Prostate gland (tissue), 2 donors: ENCODE measurements at regions not wholly inside any gene's neighbourhood (a gene's known extent, or its start where the extent isn't known, plus 50 kb on each side); places are given as distances from the start of the nearest gene placed in this dataset.

ENCODE experiments used
- DNase-seq: peaks from one replicate; pipeline ENCODE4 v3.0.0-alpha.2; 2019; ENCODE audit warnings: low spot score
- H3K27ac ChIP-seq, 2 donors: fragments of 200-600 bp; sonication (generic); 2 replicates each; pipeline ENCODE4 v1.5.1; 2017 to 2019
- H3K27me3 ChIP-seq: fragments of 200-600 bp; sonication (generic); replicated peaks from 2 replicates; pipeline ENCODE4 v1.5.1; 2019; ENCODE audit not compliant: insufficient read depth
- H3K36me3 ChIP-seq, 2 donors: fragments of 200-600 bp; sonication (generic); 1 replicate in 1 of 2; 2 replicates in 1 of 2; pipeline versions ENCODE4 v1.5.1 to v1.8.1; 2017 to 2019
- H3K4me1 ChIP-seq: fragments of 200-600 bp; sonication (generic); replicated peaks from 2 replicates; pipeline ENCODE4 v1.5.1; 2019
- H3K4me3 ChIP-seq, 2 donors: fragments of 200-600 bp; sonication (generic); 2 replicates each; pipeline ENCODE4 v1.5.1; 2017 to 2019
- H3K9me3 ChIP-seq: fragments of 200-600 bp; sonication (generic); 2 replicates; pipeline ENCODE4 v1.5.1; 2017
- POLR2A ChIP-seq: fragments of 450-650 bp; IDR thresholded peaks from one replicate; pipeline ENCODE4 v1.6.1; 2016; ENCODE audit warnings: antibody characterized with exemption, mild to moderate bottlenecking
- POLR2AphosphoS5 ChIP-seq: sonication (generic); formaldehyde crosslinking; IDR thresholded peaks from one replicate; pipeline ENCODE4 v1.6.1; 2017; ENCODE audit warnings: antibody characterized with exemption
- WGBS: methylation state at CpG from one replicate; pipeline ENCODE4 v1.1.5; 2018; 5-methylcytosine and 5-hydroxymethylcytosine counted together
- intact Hi-C: fragments of 100-400 bp; cut with DNase I; formaldehyde crosslinking; loops from one replicate; pipeline ENCODE4 v1.14.2; 2022
- TF ChIP-seq, protein P1 (sequence below), 4 experiments: fragments of 200-600 bp in 2 of 4; fragments of 450-650 bp in 2 of 4; sonication (generic) in 2 of 4; IDR thresholded peaks; 1 replicate in 3 of 4; 2 replicates in 1 of 4; pipeline ENCODE4 v1.5.1; 2016 to 2019; ENCODE audit warnings: antibody characterized with exemption in 4 of 4, mild to moderate bottlenecking in 2 of 4, moderate library complexity in 2 of 4

DNA sequence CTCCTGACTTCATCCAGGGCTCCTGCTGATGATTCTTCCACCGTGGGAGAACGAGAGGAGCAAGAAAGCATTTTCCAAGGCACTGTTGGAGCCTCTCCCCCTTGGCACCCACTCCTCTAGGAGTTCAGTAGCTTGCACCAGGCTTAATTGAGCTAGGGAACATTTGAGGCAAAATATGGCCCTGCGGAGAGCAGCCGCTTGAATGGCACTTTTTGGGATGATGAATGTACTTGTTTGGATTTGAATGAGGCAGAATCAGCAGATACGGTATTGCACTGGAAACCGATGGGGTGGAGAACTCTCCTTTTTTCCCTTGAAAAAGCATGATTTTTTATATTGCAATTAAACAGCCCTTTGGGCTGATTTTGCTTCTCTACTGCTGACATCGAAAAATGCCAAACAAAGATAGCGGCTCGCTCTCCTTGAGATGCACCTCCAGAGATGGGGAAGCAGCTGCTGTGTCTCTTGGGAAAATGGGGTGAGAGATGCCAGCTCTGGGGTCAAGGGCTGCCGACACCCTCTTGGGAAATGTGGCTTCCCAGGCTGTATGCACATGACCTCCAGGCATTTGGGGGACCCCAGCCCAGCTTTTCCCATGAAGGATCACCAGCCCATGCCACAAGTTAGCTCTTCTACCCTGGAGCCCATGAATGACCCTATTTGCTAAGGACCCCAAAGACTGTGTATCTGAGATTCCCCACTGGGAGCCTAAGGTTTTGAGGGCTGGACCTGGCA is 55.4 kb upstream of the LRP8 start:
- DNase-seq = no peak
- Histone ChIP-seq H3K27ac (no peak overlapping the region), H3K4me1 (no peaks in the 10 kb centered on the region), H3K9me3 (no peaks in the 10 kb centered on the region), H3K27me3 (no peaks in the 10 kb centered on the region), H3K4me3 (no peak overlapping the region), H3K36me3 (no peaks in the 10 kb centered on the region)
- intact Hi-C loops = no loop called here
- TF ChIP-seq, protein P1, sequence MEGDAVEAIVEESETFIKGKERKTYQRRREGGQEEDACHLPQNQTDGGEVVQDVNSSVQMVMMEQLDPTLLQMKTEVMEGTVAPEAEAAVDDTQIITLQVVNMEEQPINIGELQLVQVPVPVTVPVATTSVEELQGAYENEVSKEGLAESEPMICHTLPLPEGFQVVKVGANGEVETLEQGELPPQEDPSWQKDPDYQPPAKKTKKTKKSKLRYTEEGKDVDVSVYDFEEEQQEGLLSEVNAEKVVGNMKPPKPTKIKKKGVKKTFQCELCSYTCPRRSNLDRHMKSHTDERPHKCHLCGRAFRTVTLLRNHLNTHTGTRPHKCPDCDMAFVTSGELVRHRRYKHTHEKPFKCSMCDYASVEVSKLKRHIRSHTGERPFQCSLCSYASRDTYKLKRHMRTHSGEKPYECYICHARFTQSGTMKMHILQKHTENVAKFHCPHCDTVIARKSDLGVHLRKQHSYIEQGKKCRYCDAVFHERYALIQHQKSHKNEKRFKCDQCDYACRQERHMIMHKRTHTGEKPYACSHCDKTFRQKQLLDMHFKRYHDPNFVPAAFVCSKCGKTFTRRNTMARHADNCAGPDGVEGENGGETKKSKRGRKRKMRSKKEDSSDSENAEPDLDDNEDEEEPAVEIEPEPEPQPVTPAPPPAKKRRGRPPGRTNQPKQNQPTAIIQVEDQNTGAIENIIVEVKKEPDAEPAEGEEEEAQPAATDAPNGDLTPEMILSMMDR (IDR thresholded peaks at IDR 0.05) = no peak
- TF ChIP-seq POLR2A (no peak), POLR2AphosphoS5 (no peak)
- WGBS = 82% methylated on average over 10 of the region's 10 CpGs

DNA sequence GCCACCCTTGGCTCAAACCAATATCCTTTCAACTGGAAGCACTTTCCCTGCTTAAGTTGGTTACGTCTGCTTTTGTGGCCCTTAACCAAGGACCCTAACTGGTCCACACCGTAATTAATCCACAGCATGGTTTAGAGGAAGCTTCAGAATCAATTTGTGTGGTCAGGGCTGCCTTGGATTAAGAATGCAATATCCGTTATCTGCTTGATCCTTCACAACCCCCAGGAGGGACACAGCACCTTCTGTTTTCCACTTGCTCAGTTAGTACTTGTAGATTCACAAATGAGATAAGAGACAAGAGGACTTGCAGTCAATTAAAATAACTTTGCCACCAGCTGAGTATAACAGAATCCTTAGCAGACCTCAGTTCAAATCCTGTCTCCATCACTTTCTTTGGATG is 56.9 kb upstream of the LRP8 start:
- DNase-seq = no peak
- 78% methylated on average over 3 of the region's 3 CpGs for WGBS
- Histone ChIP-seq H3K4me1 (no peaks in the 10 kb centered on the region), H3K36me3 (no peaks in the 10 kb centered on the region), H3K27me3 (no peaks in the 10 kb centered on the region), H3K9me3 (no peaks in the 10 kb centered on the region), H3K4me3 (no peak overlapping the region), H3K27ac (no peak overlapping the region)
- intact Hi-C loops = no loop called here
- TF ChIP-seq POLR2A (no peak), POLR2AphosphoS5 (no peak)
- TF ChIP-seq, protein P1 (IDR thresholded peaks at IDR 0.05) = no peak

DNA sequence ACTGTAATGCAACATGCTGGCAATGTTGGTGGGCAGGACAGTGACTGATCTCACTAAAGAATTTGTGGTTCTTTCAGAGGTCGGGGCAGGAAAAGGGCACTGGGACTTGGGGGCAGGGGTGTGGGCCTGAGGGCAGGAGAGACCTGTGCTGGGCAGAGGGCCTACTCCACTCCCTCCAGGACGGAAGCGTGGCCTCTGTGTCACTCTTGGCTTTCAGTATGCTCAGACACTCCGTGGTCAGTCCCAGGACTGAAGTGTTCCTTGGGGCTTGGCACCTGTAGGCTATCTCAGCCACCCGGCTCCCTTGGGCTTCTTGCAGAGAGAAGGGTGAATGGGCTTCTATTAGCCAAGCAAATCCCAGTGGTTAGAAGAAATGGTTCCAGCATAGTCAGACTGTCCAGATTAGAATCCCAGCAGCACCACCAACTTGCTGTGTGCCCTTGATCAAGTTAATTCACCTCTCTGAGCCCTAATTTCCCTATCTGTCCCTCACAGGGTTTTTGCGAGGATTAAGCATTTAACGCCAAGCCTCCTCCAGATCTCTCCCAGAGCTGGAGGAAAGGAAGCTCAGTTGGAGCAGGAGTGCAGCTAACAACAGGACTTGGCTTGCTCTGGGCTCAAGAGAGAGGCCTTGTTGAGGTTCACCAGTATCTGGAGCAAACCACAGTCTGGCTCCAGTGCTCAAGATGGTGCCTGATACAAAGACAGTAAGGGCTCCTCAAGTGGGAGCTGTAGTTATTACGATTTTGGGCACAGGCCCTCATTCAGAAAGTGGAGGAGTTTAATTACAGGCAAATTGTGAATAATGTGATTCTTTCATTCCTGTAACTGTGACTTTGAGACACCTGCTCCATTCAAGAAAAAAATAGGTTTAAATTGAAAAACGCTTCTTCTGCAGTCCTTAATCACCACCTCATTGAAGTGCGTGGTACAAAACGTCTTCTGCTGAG is 57.7 kb upstream of the LRP8 start:
- 75% methylated on average over 11 of the region's 11 CpGs for WGBS
- Histone ChIP-seq H3K27me3 (no peaks in the 10 kb centered on the region), H3K4me1 (peaks cover 5% of the 10 kb centered on the region), H3K27ac (no peak overlapping the region), H3K36me3 (no peaks in the 10 kb centered on the region), H3K4me3 (no peak overlapping the region), H3K9me3 (no peaks in the 10 kb centered on the region)
- TF ChIP-seq, protein P1 (IDR thresholded peaks at IDR 0.05) = no peak
- TF ChIP-seq POLR2AphosphoS5 (no peak), POLR2A (no peak)
- DNase-seq = no peak
- intact Hi-C loops = no loop called here

DNA sequence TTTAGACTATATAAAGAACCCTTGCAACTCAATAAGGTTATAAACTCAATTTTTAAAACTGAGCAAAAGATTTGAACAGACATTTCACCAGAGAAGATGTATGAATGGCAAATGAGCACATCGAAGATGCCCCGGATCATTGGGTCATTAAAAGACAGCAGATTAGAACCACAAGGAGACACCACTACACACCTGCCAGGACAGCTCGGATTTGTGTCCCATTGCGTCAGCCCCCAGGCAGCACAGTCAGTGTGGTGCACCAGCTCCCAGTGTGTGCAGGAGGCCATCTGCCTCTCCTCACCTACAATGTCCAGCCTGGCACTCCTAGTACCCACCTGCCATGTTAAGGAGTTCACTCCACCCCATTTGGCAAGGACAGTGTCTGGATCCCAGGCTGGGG is 61.1 kb upstream of the LRP8 start:
- Histone ChIP-seq H3K27me3 (no peaks in the 10 kb centered on the region), H3K9me3 (no peaks in the 10 kb centered on the region), H3K4me3 (no peak overlapping the region), H3K36me3 (no peaks in the 10 kb centered on the region), H3K4me1 (peaks cover 5% of the 10 kb centered on the region), H3K27ac (no peak overlapping the region)
- intact Hi-C loops = no loop called here
- no peak for DNase-seq
- 92% methylated on average over 4 of the region's 4 CpGs for WGBS
- TF ChIP-seq, protein P1 (IDR thresholded peaks at IDR 0.05) = no peak
- TF ChIP-seq POLR2A (no peak), POLR2AphosphoS5 (no peak)
